ENCODE measurements at regions not wholly inside any gene's neighbourhood (a gene's known extent, or its start where the extent isn't known, plus 50 kb on each side); places are given as distances from the start of the nearest gene placed in this dataset.

DNA sequence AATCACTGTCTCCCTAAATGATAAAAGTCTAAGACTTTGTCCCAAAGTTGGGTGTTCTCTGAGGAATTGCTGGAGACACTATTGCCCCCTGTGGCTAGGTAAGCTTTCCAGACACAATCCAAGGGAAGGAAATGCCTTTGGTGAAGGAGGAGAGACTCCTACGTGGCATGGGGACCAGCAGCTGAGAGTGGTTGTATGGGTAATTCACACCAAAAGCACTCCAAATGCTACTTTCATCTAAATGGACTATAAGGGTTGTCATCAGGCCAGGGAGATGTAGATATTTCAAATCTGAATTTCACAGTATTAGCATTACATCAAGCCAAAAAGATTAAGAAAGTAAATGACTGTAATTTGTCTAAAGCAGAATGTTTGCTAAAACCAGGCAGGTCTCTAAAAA lies 400.8 kb upstream of the THBS1 start:
- no peak for TF ChIP-seq SNAI2 (CRISPR knock-in tag; IDR thresholded peaks at IDR 0.05)
- TF ChIP-seq, protein P1, sequence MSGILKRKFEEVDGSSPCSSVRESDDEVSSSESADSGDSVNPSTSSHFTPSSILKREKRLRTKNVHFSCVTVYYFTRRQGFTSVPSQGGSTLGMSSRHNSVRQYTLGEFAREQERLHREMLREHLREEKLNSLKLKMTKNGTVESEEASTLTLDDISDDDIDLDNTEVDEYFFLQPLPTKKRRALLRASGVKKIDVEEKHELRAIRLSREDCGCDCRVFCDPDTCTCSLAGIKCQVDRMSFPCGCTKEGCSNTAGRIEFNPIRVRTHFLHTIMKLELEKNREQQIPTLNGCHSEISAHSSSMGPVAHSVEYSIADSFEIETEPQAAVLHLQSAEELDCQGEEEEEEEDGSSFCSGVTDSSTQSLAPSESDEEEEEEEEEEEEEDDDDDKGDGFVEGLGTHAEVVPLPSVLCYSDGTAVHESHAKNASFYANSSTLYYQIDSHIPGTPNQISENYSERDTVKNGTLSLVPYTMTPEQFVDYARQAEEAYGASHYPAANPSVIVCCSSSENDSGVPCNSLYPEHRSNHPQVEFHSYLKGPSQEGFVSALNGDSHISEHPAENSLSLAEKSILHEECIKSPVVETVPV (CRISPR knock-in tag; IDR thresholded peaks at IDR 0.05) = no peak
- no peak for TF ChIP-seq RARB (CRISPR knock-in tag; IDR thresholded peaks at IDR 0.05)
